ENCODE measurements at regions not wholly inside any gene's neighbourhood (a gene's known extent, or its start where the extent isn't known, plus 50 kb on each side); places are given as distances from the start of the nearest gene placed in this dataset.

- Mint-ChIP-seq H3K4me3 (ENCODE audit: unreplicated experiment) (no peak overlapping the region), H3K27me3 (ENCODE audit: unreplicated experiment) (no peaks in the 10 kb centered on the region), H3K36me3 (ENCODE audit: low read depth, unreplicated experiment) (no peaks in the 10 kb centered on the region), H3K4me1 (ENCODE audit: unreplicated experiment) (peaks cover 6% of the 10 kb centered on the region), H3K27ac (ENCODE audit: unreplicated experiment) (no peak overlapping the region), H3K9me3 (ENCODE audit: unreplicated experiment) (no peaks in the 10 kb centered on the region)
- DNase-seq (ENCODE audit: low spot score): no peak
- TF ChIP-seq CTCF (IDR thresholded peaks at IDR 0.05; ENCODE audit: unreplicated experiment): no peak
These were observed 98.0 kb upstream of the F13A1 start for GRCh38 chr6:6418421-6418820.

DNA sequence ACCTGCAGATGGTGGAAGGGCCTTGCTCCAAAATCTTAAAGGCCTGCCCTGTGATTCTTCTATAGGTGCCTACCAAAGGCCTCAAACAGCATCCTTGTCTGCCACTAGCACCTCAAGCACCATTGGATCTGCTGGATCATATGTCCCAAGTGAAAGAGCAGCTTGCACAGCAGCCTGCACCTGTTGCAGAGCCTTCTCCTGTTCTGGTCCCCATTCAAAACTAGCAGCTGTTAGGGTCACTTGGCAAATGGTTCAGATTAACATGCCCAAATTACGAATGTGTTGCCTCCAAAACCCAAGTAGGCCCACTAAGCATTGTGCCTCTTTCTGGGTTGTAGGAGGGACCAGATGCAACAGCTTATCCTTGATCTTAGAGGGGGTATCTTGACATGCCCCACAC is 99.6 kb upstream of the F13A1 start:
- H3K4me1 Mint-ChIP-seq (ENCODE audit: unreplicated experiment): peaks cover 6% of the 10 kb centered on the region
- no peaks in the 10 kb centered on the region for H3K27me3 Mint-ChIP-seq (ENCODE audit: unreplicated experiment)
- TF ChIP-seq CTCF (IDR thresholded peaks at IDR 0.05; ENCODE audit: unreplicated experiment): no peak
- no peaks in the 10 kb centered on the region for H3K9me3 Mint-ChIP-seq (ENCODE audit: unreplicated experiment)
- no peaks in the 10 kb centered on the region for H3K36me3 Mint-ChIP-seq (ENCODE audit: low read depth, unreplicated experiment)
- no peak for DNase-seq (ENCODE audit: low spot score)
- no peak overlapping the region for H3K4me3 Mint-ChIP-seq (ENCODE audit: unreplicated experiment)
- no peak overlapping the region for H3K27ac Mint-ChIP-seq (ENCODE audit: unreplicated experiment)

DNA sequence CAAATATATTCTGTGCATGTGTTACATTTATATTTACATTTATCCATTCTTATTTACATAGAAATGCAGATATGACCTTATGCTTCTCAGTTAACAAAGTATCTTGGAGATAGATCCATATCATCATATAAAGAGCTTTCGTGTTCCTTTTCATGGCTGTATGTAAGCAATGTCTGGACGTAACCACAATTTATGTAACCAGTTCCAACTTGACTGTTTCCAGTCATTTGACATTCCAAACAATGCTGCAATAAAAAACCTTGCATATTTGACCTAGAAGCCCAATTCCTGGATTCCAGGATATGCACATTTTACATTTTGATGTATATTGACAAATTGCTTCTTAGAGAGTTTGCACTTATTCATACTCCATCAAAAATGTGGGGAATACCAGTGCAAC is 113.7 kb upstream of the F13A1 start:
- no peak for TF ChIP-seq CTCF (IDR thresholded peaks at IDR 0.05; ENCODE audit: unreplicated experiment)
- H3K9me3 Mint-ChIP-seq (ENCODE audit: unreplicated experiment): no peaks in the 10 kb centered on the region
- no peak overlapping the region for H3K27ac Mint-ChIP-seq (ENCODE audit: unreplicated experiment)
- no peaks in the 10 kb centered on the region for H3K4me1 Mint-ChIP-seq (ENCODE audit: unreplicated experiment)
- H3K4me3 Mint-ChIP-seq (ENCODE audit: unreplicated experiment): no peak overlapping the region
- no peak for DNase-seq (ENCODE audit: low spot score)
- H3K27me3 Mint-ChIP-seq (ENCODE audit: unreplicated experiment): no peaks in the 10 kb centered on the region
- H3K36me3 Mint-ChIP-seq (ENCODE audit: low read depth, unreplicated experiment): no peaks in the 10 kb centered on the region

- Mint-ChIP-seq H3K27me3 (ENCODE audit: unreplicated experiment) (no peaks in the 10 kb centered on the region), H3K4me3 (ENCODE audit: unreplicated experiment) (no peak overlapping the region), H3K36me3 (ENCODE audit: low read depth, unreplicated experiment) (no peaks in the 10 kb centered on the region), H3K4me1 (ENCODE audit: unreplicated experiment) (no peaks in the 10 kb centered on the region), H3K9me3 (ENCODE audit: unreplicated experiment) (no peaks in the 10 kb centered on the region), H3K27ac (ENCODE audit: unreplicated experiment) (no peak overlapping the region)
- TF ChIP-seq CTCF (IDR thresholded peaks at IDR 0.05; ENCODE audit: unreplicated experiment): no peak
- DNase-seq (ENCODE audit: low spot score): no peak
These were observed 114.3 kb upstream of the F13A1 start for GRCh38 chr6:6434723-6435122.

GRCh38 chr6:6436366-6436765 is 115.9 kb upstream of the F13A1 start:
- TF ChIP-seq CTCF (IDR thresholded peaks at IDR 0.05; ENCODE audit: unreplicated experiment): no peak
- no peak for DNase-seq (ENCODE audit: low spot score)
- no peaks in the 10 kb centered on the region for H3K4me1 Mint-ChIP-seq (ENCODE audit: unreplicated experiment)
- H3K36me3 Mint-ChIP-seq (ENCODE audit: low read depth, unreplicated experiment): no peaks in the 10 kb centered on the region
- no peak overlapping the region for H3K27ac Mint-ChIP-seq (ENCODE audit: unreplicated experiment)
- no peak overlapping the region for H3K4me3 Mint-ChIP-seq (ENCODE audit: unreplicated experiment)
- no peaks in the 10 kb centered on the region for H3K27me3 Mint-ChIP-seq (ENCODE audit: unreplicated experiment)
- H3K9me3 Mint-ChIP-seq (ENCODE audit: unreplicated experiment): no peaks in the 10 kb centered on the region

Data from endothelial cell (in vitro differentiated cells).